ENCODE measurements at regions not wholly inside any gene's neighbourhood (a gene's known extent, or its start where the extent isn't known, plus 50 kb on each side); places are given as distances from the start of the nearest gene placed in this dataset.

- H3K9me3 ChIP-seq (ENCODE audit: low read length): peaks cover 21% of the 10 kb centered on the region
- no peak overlapping the region for H3K4me2 ChIP-seq (ENCODE audit: low read depth, low read length)
- H3K27me3 ChIP-seq (ENCODE audit: control insufficient read depth in 1 of 2, insufficient read depth in 2 of 2, low read length in 2 of 2): no peaks in the 10 kb centered on the region
- H3K79me2 ChIP-seq (ENCODE audit: insufficient read depth, low read length): no peaks in the 10 kb centered on the region
- H3K27ac ChIP-seq (ENCODE audit: extremely low read length, insufficient read depth, low read length): no peak overlapping the region
- H4K20me1 ChIP-seq (ENCODE audit: insufficient read depth, low read length): no peaks in the 10 kb centered on the region
- H3K9ac ChIP-seq (ENCODE audit: insufficient read depth, low read depth, low read length): no peak overlapping the region
- DNase-seq (ENCODE audit: low spot score) (no peak), ATAC-seq (no peak), FAIRE-seq (no peak)
- no peak for TF ChIP-seq ELF3 (CRISPR knock-in tag; IDR thresholded peaks at IDR 0.05)
- no peak for TF ChIP-seq ZSCAN21 (CRISPR knock-in tag; IDR thresholded peaks at IDR 0.05; ENCODE audit: borderline replicate concordance)
- POLR2A ChIA-PET: no interaction called here
- no peak overlapping the region for H3K4me3 ChIP-seq (replicated peaks in 1 of 3; ENCODE audit: insufficient read depth in 1 of 3, low read depth in 2 of 3, low read length in 3 of 3)
- intact Hi-C loops (cut with micrococcal nuclease; ENCODE audit: unreplicated experiment): no loop called here
- in situ Hi-C loops (cut with HindIII; ENCODE audit: extremely low pct_ligation_motif_present, low pct_unique_long_range_greater_than_20kb): no loop called here
- H3K4me1 ChIP-seq (ENCODE audit: insufficient read depth, low read length): no peaks in the 10 kb centered on the region
- 24% methylated on average over 1 of the region's 1 CpG for WGBS (ENCODE audit: low lambda C conversion rate)
- no peak overlapping the region for H2AFZ ChIP-seq (ENCODE audit: low read length)
- no TSS peak for BruUV-seq (replicated peaks)
- H3K36me3 ChIP-seq (replicated peaks in 1 of 2; ENCODE audit: control insufficient read depth in 1 of 2, insufficient read depth in 2 of 2, low read length in 2 of 2): no peaks in the 10 kb centered on the region
- CTCF ChIA-PET (ENCODE audit: low intra/inter-chr PET ratio, low total read pairs): no interaction called here
These were observed 390.1 kb downstream of the PRDM2 start for GRCh38 chr1:14090062-14090461.

- POLR2A ChIA-PET: no interaction called here
- no peaks in the 10 kb centered on the region for H3K4me1 ChIP-seq (ENCODE audit: insufficient read depth, low read length)
- FAIRE-seq: no peak
- H3K9me3 ChIP-seq (ENCODE audit: low read length): peaks cover 21% of the 10 kb centered on the region
- no peak overlapping the region for H3K4me2 ChIP-seq (ENCODE audit: low read depth, low read length)
- CTCF ChIA-PET (ENCODE audit: low intra/inter-chr PET ratio, low total read pairs): no interaction called here
- no peak overlapping the region for H3K4me3 ChIP-seq (replicated peaks in 1 of 3; ENCODE audit: insufficient read depth in 1 of 3, low read depth in 2 of 3, low read length in 3 of 3)
- H3K79me2 ChIP-seq (ENCODE audit: insufficient read depth, low read length): no peaks in the 10 kb centered on the region
- no peaks in the 10 kb centered on the region for H4K20me1 ChIP-seq (ENCODE audit: insufficient read depth, low read length)
- no peak overlapping the region for H2AFZ ChIP-seq (ENCODE audit: low read length)
- WGBS (ENCODE audit: low lambda C conversion rate): 14% methylated on average over 6 of the region's 6 CpGs
- H3K27ac ChIP-seq (ENCODE audit: extremely low read length, insufficient read depth, low read length): no peak overlapping the region
- H3K27me3 ChIP-seq (ENCODE audit: control insufficient read depth in 1 of 2, insufficient read depth in 2 of 2, low read length in 2 of 2): no peaks in the 10 kb centered on the region
- ATAC-seq: no peak
- no peaks in the 10 kb centered on the region for H3K36me3 ChIP-seq (replicated peaks in 1 of 2; ENCODE audit: control insufficient read depth in 1 of 2, insufficient read depth in 2 of 2, low read length in 2 of 2)
- no peak overlapping the region for H3K9ac ChIP-seq (ENCODE audit: insufficient read depth, low read depth, low read length)
- DNase-seq (ENCODE audit: low spot score): no peak
- no TSS peak for BruUV-seq (replicated peaks)
- intact Hi-C loops (cut with micrococcal nuclease; ENCODE audit: unreplicated experiment): no loop called here
- in situ Hi-C loops (cut with HindIII; ENCODE audit: extremely low pct_ligation_motif_present, low pct_unique_long_range_greater_than_20kb): no loop called here
- TF ChIP-seq LCORL (IDR thresholded peaks at IDR 0.05) (no peak), LCORL (CRISPR knock-in tag; IDR thresholded peaks at IDR 0.05) (no peak), ZBTB14 (CRISPR knock-in tag; IDR thresholded peaks at IDR 0.05) (no peak), ZNF841 (CRISPR knock-in tag; IDR thresholded peaks at IDR 0.05; ENCODE audit: borderline replicate concordance) (no peak), HNF4A (CRISPR knock-in tag; IDR thresholded peaks at IDR 0.05) (no peak), NFAT5 (CRISPR knock-in tag; IDR thresholded peaks at IDR 0.05) (no peak), NFE2 (CRISPR knock-in tag; IDR thresholded peaks at IDR 0.05) (no peak), KAT7 (CRISPR knock-in tag; IDR thresholded peaks at IDR 0.05; ENCODE audit: borderline replicate concordance) (no peak), ARNT2 (CRISPR knock-in tag; IDR thresholded peaks at IDR 0.05; ENCODE audit: low read depth) (no peak), SIX4 (CRISPR knock-in tag; IDR thresholded peaks at IDR 0.05) (no peak), CHCHD3 (CRISPR knock-in tag; IDR thresholded peaks at IDR 0.05) (no peak), ZSCAN25 (CRISPR knock-in tag; IDR thresholded peaks at IDR 0.05) (no peak), ZNF234 (CRISPR knock-in tag; conservative IDR thresholded peaks at IDR 0.05) (no peak), NFKB2 (CRISPR knock-in tag; IDR thresholded peaks at IDR 0.05; ENCODE audit: borderline replicate concordance) (no peak)
These were observed 390.5 kb downstream of the PRDM2 start for GRCh38 chr1:14090531-14090930.
